HG03097 (cell line): ENCODE measurements at regions not wholly inside any gene's neighbourhood (a gene's known extent, or its start where the extent isn't known, plus 50 kb on each side); places are given as distances from the start of the nearest gene placed in this dataset.
"Not testable (repeated sequence)": the region's sequence is repeated elsewhere in the genome, so short reads cannot be mapped to it uniquely, and the experiment has no call there.

Source experiments
- ATAC-seq: cut with Tn5 transposase; IDR thresholded peaks from one replicate; pipeline ENCODE4 v1.9.1; 2021; ENCODE audit not compliant: unreplicated experiment, low FRiP score

- ATAC-seq = not testable (repeated sequence)
Measured at GRCh38 chr21:6058997-6059396, 4462.4 kb upstream of the TPTE start.

DNA sequence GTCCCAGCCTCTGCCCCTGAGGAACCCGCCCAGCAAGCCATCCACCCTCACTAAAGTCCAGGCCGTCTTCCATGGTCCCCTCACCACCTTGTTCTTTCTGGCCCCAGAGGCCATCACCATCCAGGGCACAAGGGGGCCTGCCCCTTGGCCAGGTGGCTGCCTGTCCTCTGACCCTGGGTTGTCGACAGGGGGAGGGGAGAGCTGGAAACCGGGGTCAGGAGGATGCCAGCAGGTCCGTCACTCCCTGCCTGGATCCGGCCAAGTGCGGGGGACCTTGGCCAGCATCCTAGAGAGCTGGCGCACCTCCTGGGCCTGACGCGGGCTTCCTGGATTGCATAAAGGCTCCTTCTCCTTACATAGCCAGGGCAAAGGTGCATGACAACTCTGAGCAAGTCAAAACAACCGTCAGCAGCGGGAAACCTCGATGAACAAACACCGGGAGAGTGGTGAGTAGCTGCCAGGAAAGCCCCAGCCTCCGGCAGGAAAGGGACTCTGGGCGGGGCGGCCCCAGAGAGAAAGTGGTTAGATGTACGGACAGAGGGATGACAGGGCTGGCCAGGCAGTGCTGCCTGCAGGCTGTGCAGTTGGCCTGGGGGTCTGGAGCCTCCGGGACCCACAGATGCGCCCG is 4461.2 kb upstream of the TPTE start:
- not testable (repeated sequence) for ATAC-seq

DNA sequence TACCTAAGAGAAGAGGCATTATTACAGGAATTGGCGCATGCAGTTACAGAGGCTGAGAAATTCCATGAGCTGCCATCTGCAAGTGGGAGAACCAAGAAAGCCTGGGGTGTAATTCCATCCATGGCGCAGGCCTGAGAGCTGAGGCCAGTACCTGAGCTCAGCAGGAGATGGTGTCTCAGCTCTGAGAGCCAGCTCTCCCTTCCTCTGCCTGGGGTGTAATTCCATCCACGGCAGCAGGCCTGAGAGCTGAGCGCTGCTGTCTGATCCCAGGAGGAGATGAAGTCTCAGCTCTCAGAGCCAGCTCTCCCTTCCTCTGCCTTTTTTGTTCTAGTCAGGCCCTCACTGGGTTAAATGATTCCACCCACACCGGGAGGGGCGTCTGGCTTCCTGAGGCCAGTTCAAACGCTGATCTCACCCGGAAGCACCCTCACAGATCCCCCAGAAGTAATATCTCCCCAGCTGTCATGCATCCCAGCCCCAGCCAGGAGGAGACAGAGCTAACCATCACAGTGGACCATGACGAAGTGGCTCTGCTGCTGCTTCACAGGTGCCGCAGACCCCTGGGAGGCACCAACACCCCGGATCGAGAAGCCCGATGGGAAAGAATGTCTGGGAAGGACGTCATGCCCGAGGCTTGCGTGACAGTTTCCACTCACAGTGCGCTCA is 4454.9 kb upstream of the TPTE start:
- ATAC-seq = not testable (repeated sequence)

DNA sequence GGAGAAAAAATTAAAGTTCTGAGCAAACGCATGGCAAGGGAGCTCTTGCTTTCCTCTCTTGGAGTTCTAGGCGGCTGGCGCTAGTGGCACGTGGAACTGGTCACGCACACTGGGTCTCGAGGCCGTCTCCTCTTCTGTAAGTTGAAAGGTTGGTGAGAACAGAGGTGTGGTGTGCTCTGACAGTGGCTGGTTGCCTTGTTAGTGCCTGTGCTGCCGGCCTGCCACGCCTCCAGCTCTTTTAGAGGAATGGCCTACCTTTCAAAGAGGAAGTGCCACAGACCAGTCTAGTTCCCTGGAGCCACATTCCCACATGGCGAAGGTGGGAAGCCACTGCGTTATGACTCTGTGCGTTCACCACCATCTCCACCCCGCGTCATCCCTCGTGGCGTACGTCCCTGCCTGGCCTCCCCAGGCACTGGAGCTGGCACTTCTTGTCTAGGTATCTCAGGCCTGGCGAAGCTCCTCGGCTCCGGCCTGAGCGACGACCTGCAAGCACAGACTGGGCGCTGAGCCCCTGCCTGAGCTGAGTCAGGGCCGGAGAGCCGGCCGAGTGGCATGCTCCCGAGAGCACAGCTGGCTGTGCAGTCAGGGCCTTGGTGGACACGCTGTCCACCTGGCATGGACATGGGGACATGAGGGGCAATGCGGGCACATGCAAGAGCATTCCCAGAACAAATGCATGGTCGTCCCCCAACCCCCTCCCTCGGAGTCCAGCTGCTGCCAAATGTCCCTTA is 4453.1 kb upstream of the TPTE start:
- not testable (repeated sequence) for ATAC-seq

- not testable (repeated sequence) for ATAC-seq
Measured at GRCh38 chr21:6070213-6070612, 4451.2 kb upstream of the TPTE start.

- ATAC-seq = not testable (repeated sequence)
Measured at GRCh38 chr21:6072691-6073090, 4448.7 kb upstream of the TPTE start.

GRCh38 chr21:6073993-6074705 is 4447.2 kb upstream of the TPTE start:
- ATAC-seq = not testable (repeated sequence)

GRCh38 chr21:6074935-6075334 is 4446.4 kb upstream of the TPTE start:
- ATAC-seq = not testable (repeated sequence)

DNA sequence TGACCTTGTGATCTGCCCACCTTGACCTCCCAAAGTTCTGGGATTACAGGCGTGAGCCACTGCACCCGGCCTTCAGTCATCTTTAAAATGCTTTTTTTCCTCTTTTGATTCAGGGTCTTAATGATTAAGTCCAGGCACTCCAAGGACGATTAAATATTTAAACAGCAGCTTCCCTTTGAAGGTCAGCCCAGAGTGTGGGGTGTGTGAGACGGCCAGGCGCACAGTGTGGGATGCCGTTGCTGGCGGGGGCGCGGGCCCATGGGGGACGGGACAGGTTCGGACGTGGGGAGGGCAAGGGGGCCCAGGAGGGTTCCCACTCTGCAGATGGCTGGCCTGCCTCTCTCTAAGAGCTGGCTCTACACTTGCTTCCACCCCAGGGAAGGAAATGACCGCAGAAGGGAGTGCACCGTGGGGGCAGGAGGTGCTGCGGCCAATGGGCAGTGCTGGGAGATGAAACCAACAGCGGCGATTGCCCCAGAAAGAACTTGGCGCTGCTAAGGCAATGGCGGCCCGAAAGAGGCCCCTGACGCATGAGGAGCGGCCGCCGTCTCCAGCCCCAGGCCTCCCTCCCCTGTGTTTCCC is 4445.7 kb upstream of the TPTE start:
- not testable (repeated sequence) for ATAC-seq

DNA sequence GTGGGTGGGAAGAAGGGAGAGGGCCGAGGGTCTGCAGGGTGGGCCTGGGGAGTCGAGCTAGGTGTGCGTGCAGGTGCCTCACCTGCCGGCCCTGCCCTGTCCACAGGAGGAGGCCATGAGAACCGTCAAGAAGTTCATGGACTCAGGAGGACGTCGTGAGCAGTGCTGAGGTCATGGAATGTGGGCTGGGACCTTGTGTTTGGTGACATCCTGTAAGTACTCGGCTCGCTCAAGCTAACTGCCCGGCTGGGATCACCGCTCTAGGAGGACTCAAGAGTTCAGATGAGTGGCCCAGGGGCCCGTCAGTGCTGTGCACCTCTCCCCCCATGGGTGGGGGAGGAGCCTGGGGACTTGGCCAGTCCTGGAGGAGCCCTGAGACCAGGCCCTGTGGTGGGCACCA is 4444.0 kb upstream of the TPTE start:
- not testable (repeated sequence) for ATAC-seq

- not testable (repeated sequence) for ATAC-seq
Measured at GRCh38 chr21:6078902-6079301, 4442.5 kb upstream of the TPTE start.

- not testable (repeated sequence) for ATAC-seq
Measured at GRCh38 chr21:6080941-6081655, 4440.3 kb upstream of the TPTE start.

- ATAC-seq = not testable (repeated sequence)
Measured at GRCh38 chr21:6082166-6082565, 4439.2 kb upstream of the TPTE start.

DNA sequence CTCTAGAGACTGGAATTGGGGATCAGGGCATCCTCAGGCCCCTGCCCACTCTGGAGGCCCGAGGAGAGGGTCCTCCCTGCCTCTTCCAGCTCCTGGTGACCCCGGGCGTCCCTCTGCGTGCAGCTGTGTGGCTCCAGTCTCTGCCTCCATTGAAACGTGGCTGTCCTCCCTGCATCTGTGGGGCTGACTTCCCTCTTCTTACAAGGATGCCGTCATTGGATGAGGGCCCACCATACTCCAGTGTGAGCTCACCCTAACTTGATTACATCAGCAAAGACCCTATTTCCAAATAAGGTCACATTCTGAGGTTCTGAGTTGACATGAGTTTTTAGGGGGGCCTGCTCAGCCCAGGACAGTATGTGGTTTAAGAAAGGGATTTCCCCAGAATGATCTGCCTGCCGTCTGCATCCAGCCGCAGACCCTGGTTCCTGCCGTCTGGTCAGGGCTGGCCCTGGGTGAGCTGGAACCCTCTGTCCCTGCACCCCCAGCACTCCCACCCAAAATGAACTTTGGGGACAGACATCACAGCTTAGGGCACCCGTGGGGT is 4437.7 kb upstream of the TPTE start:
- not testable (repeated sequence) for ATAC-seq

DNA sequence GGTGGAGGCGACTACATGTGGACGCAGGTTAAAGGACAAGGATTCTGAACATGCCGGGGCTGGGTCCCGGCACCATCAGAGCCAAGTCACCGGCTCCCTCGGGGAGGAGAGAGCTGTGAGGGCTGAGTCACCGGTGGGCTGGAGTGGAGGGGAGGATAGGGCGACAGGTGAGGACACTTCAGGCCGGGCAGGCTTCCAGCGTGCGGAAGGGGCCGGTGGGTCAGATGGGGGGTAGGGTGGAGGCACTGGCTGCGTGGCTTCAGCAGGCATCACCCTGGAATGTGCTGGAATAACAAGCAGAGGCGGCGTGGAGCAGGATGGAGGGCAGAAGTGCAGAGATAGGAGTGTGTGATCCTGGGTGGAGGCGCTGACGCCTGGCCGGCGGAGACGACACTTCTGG is 4435.3 kb upstream of the TPTE start:
- not testable (repeated sequence) for ATAC-seq

DNA sequence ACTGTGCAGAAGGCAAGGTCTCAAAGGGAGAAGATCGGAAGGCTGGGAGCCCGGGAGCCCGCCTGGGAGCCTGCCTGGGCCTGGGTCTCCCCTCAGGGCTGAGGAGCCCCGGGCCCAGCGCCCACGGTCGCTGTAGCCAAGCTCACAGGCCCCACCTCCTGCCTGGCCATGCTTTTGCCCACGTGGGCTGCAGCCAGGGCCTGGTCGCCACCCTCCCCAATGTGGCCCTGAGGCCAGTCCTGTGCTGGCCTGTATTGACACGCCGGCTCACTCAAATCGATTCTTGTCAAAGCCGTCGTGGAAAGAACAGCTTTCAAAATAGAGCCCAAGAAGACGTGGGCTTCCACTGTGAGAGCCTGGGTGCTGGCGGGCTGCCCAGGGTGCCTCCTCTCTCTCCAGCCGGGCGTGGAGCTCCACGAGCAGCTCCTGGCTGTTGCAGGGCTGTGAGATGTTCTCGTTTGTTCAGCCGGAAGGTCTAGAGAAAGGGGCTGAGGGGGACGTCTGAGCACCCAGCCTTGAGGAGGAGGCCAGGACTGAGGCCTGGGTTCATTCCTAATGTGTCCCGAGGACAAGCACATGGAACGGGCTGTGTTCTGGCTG is 4433.7 kb upstream of the TPTE start:
- not testable (repeated sequence) for ATAC-seq

DNA sequence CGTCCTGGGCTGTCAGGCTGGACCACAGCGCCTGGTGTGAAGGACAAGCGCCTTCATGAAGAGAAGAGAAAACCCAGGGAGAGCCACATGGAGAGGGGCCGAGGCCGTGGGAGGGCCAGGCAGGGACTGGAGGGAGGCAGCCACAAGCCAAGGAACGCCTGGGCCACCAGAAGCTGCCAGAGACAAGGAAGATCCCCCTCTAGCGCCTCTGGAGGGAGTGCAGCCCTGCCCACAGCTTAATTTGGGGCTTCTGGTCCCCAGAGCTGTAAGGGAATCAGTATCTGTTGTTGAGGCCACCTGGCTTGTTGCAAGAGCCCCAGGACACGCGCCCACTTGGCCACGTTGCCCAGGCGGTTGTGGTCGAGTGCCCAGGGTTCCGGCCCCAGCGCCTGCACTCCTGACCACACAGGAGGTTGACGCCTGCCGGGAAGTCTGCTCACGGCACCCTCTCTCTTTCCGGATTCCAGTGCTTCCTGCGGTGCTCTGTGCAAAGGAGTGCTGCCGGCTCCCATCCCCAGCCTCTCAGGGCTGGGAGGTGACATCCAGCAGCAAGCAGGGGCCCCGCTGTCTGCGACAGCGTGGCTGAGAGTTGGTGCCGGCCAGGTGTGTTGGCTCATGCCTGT is 4431.0 kb upstream of the TPTE start:
- not testable (repeated sequence) for ATAC-seq

- not testable (repeated sequence) for ATAC-seq
Measured at GRCh38 chr21:6091335-6092027, 4429.9 kb upstream of the TPTE start.
